ENCODE measurements at regions not wholly inside any gene's neighbourhood (a gene's known extent, or its start where the extent isn't known, plus 50 kb on each side); places are given as distances from the start of the nearest gene placed in this dataset.

GRCh38 chr1:115230281-115230680 is 107.8 kb downstream of the NGF start:
- TF ChIP-seq, protein P1, sequence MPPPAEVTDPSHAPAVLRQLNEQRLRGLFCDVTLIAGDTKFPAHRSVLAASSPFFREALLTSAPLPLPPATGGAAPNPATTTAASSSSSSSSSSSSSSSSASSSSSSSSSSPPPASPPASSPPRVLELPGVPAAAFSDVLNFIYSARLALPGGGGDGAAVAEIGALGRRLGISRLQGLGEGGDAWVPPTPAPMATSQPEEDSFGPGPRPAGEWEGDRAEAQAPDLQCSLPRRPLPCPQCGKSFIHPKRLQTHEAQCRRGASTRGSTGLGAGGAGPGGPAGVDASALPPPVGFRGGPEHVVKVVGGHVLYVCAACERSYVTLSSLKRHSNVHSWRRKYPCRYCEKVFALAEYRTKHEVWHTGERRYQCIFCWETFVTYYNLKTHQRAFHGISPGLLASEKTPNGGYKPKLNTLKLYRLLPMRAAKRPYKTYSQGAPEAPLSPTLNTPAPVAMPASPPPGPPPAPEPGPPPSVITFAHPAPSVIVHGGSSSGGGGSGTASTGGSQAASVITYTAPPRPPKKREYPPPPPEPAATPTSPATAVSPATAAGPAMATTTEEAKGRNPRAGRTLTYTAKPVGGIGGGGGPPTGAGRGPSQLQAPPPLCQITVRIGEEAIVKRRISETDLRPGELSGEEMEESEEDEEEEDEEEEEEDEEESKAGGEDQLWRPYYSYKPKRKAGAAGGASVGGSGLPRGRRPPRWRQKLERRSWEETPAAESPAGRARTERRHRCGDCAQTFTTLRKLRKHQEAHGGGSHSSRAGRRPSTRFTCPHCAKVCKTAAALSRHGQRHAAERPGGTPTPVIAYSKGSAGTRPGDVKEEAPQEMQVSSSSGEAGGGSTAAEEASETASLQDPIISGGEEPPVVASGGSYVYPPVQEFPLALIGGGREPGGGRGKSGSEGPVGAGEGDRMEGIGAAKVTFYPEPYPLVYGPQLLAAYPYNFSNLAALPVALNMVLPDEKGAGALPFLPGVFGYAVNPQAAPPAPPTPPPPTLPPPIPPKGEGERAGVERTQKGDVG (CRISPR knock-in tag; IDR thresholded peaks at IDR 0.05) = no peak
- TF ChIP-seq POLR2AphosphoS5 (IDR thresholded peaks at IDR 0.05; ENCODE audit: low read length) (no peak), RAD21 (IDR thresholded peaks at IDR 0.05; ENCODE audit: insufficient read depth, low read depth, low read length) (no peak), SMAD5 (IDR thresholded peaks at IDR 0.05; ENCODE audit: low read depth) (no peak), CTCF (IDR thresholded peaks at IDR 0.05 in 2 of 3, conservative IDR thresholded peaks at IDR 0.05 in 1 of 3; ENCODE audit: control insufficient read depth in 2 of 3, extremely low read depth in 1 of 3, insufficient read depth in 1 of 3, low read depth in 3 of 3, low read length in 3 of 3) (no peak)
- TF ChIP-seq, protein P2, sequence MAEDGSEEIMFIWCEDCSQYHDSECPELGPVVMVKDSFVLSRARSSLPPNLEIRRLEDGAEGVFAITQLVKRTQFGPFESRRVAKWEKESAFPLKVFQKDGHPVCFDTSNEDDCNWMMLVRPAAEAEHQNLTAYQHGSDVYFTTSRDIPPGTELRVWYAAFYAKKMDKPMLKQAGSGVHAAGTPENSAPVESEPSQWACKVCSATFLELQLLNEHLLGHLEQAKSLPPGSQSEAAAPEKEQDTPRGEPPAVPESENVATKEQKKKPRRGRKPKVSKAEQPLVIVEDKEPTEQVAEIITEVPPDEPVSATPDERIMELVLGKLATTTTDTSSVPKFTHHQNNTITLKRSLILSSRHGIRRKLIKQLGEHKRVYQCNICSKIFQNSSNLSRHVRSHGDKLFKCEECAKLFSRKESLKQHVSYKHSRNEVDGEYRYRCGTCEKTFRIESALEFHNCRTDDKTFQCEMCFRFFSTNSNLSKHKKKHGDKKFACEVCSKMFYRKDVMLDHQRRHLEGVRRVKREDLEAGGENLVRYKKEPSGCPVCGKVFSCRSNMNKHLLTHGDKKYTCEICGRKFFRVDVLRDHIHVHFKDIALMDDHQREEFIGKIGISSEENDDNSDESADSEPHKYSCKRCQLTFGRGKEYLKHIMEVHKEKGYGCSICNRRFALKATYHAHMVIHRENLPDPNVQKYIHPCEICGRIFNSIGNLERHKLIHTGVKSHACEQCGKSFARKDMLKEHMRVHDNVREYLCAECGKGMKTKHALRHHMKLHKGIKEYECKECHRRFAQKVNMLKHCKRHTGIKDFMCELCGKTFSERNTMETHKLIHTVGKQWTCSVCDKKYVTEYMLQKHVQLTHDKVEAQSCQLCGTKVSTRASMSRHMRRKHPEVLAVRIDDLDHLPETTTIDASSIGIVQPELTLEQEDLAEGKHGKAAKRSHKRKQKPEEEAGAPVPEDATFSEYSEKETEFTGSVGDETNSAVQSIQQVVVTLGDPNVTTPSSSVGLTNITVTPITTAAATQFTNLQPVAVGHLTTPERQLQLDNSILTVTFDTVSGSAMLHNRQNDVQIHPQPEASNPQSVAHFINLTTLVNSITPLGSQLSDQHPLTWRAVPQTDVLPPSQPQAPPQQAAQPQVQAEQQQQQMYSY (CRISPR knock-in tag; IDR thresholded peaks at IDR 0.05) = no peak
- TF ChIP-seq, protein P3, sequence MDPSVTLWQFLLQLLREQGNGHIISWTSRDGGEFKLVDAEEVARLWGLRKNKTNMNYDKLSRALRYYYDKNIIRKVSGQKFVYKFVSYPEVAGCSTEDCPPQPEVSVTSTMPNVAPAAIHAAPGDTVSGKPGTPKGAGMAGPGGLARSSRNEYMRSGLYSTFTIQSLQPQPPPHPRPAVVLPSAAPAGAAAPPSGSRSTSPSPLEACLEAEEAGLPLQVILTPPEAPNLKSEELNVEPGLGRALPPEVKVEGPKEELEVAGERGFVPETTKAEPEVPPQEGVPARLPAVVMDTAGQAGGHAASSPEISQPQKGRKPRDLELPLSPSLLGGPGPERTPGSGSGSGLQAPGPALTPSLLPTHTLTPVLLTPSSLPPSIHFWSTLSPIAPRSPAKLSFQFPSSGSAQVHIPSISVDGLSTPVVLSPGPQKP (IDR thresholded peaks at IDR 0.05; ENCODE audit: low read depth, low read length) = no peak

Measured in GM12878 (cell line).